Endodermal cell (in vitro differentiated cells): ENCODE measurements at regions not wholly inside any gene's neighbourhood (a gene's known extent, or its start where the extent isn't known, plus 50 kb on each side); places are given as distances from the start of the nearest gene placed in this dataset.

Experiments
- DNase-seq: peaks from one replicate; pipeline ENCODE4 v3.0.0-alpha.2; 2017
- H3K27ac ChIP-seq: 2 replicates; pipeline ENCODE4 v1.5.1; 2013; ENCODE audit warnings: mild to moderate bottlenecking, low read depth, low read length, moderate library complexity
- H3K27me3 ChIP-seq: 2 replicates; pipeline ENCODE4 v1.6.1; 2013; ENCODE audit warnings: mild to moderate bottlenecking, low read length, moderate library complexity; ENCODE audit not compliant: insufficient read depth, control insufficient read depth, poor library complexity, severe bottlenecking
- H3K36me3 ChIP-seq: 2 replicates; pipeline ENCODE4 v1.7.0; 2013; ENCODE audit warnings: mild to moderate bottlenecking, low read length, moderate library complexity; ENCODE audit not compliant: control insufficient read depth, insufficient read depth
- H3K4me1 ChIP-seq: one replicate; pipeline ENCODE4 v1.7.0; 2013; ENCODE audit warnings: low read length; ENCODE audit not compliant: control insufficient read depth, insufficient read depth
- H3K4me3 ChIP-seq: 2 replicates; pipeline ENCODE4 v1.5.1; 2013; ENCODE audit warnings: mild to moderate bottlenecking, low read length, moderate library complexity
- H3K9ac ChIP-seq: 2 replicates; pipeline ENCODE4 v1.6.1; 2013; ENCODE audit warnings: mild to moderate bottlenecking, low read length, moderate library complexity; ENCODE audit not compliant: poor library complexity, severe bottlenecking; ENCODE audit errors: extremely low read depth
- H3K9me3 ChIP-seq: 2 replicates; pipeline ENCODE4 v1.6.1; 2013; ENCODE audit warnings: mild to moderate bottlenecking, low read length, moderate library complexity; ENCODE audit not compliant: control insufficient read depth
- H3K27ac Mint-ChIP-seq: 2 replicates; pipeline ENCODE4 v1.8.0; 2020; ENCODE audit warnings: mixed read lengths
- H3K27me3 Mint-ChIP-seq: 2 replicates; pipeline ENCODE4 v1.8.0; 2021; ENCODE audit warnings: mild to moderate bottlenecking, mixed read lengths; ENCODE audit not compliant: insufficient read depth
- H3K36me3 Mint-ChIP-seq: 2 replicates; pipeline ENCODE4 v1.8.0; 2020; ENCODE audit warnings: low read depth, mixed read lengths
- H3K4me1 Mint-ChIP-seq: 2 replicates; pipeline ENCODE4 v1.8.0; 2020; ENCODE audit warnings: mixed read lengths
- H3K4me3 Mint-ChIP-seq: 2 replicates; pipeline ENCODE4 v1.8.0; 2020; ENCODE audit warnings: mild to moderate bottlenecking, moderate library complexity, mixed read lengths
- H3K9me3 Mint-ChIP-seq: 2 replicates; pipeline ENCODE4 v1.8.0; 2020; ENCODE audit warnings: mild to moderate bottlenecking, mixed read lengths
- CTCF ChIP-seq: fragments of 200-600 bp; sonication (generic); conservative IDR thresholded peaks from 2 replicates; pipeline ENCODE4 v1.5.0; 2021; ENCODE audit warnings: antibody characterized with exemption, mild to moderate bottlenecking
- WGBS, 2 experiments: methylation state at CpG; one replicate each; pipeline versions ENCODE4 v1.1.5 to v1.1.7; 2013; ENCODE audit warnings: missing lambda C conversion rate in 2 of 2, mixed read lengths in 1 of 2; ENCODE audit not compliant: insufficient coverage in 1 of 2, insufficient read length in 1 of 2; 5-methylcytosine and 5-hydroxymethylcytosine counted together

GRCh38 chr4:180059216-180059881 is 2183.9 kb upstream of the TENM3 start:
- peak; percentile 84 for DNase-seq
- peaks cover 14% of the 10 kb centered on the region for H3K4me1 Mint-ChIP-seq
- Histone ChIP-seq H3K9ac (peak overlapping the region; percentile 34), H3K4me1 (no peaks in the 10 kb centered on the region), H3K27me3 (peaks cover 30% of the 10 kb centered on the region), H3K36me3 (no peaks in the 10 kb centered on the region), H3K27ac (no peak overlapping the region), H3K4me3 (peak overlapping the region; percentile 93), H3K9me3 (no peaks in the 10 kb centered on the region)
- no peaks in the 10 kb centered on the region for H3K9me3 Mint-ChIP-seq
- H3K4me3 Mint-ChIP-seq = peak overlapping the region; percentile 87
- no peak for TF ChIP-seq CTCF
- no peak overlapping the region for H3K27ac Mint-ChIP-seq
- H3K36me3 Mint-ChIP-seq = no peaks in the 10 kb centered on the region
- 0% methylated on average over 5 to 44 of the region's 44 CpGs for WGBS, 2 experiments
- peaks cover 35% of the 10 kb centered on the region for H3K27me3 Mint-ChIP-seq

DNA sequence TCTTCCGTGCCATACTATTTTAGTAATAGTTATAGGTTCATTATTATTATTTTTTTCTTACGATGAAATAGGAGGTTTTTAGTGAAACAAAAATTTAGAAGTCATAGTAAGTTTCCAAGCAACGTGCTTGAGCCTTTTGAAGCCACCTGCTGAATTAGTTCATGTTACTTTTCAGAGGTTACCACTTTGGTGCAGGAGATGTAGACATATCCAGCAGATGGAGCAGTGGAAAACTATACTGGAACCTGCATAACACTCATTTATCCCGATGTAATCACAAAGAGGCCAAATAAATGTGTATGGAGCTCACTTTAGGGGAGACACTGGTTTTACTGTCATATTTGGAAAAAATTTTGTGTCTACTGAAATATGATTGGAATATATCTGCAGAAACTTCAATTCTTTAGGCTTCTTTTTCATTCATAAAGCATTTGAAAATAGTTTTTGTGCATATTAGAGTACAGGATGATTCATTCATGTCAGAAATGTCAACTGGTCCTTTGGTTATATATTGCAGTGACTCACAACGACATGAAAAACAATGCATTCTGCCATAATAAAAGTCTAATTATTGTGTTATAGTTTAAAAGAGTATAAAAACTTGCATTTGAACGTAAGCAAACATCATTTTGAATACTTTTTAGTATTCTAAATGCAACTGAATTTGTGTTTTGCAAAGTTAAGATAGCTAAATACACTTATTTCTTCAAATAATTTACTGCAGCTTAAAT is 2182.9 kb upstream of the TENM3 start:
- Mint-ChIP-seq H3K27ac (no peak overlapping the region), H3K4me3 (peak overlapping the region; percentile 87), H3K27me3 (peaks cover 35% of the 10 kb centered on the region), H3K4me1 (peaks cover 14% of the 10 kb centered on the region), H3K9me3 (no peaks in the 10 kb centered on the region), H3K36me3 (no peaks in the 10 kb centered on the region)
- Histone ChIP-seq H3K27me3 (peaks cover 30% of the 10 kb centered on the region), H3K36me3 (no peaks in the 10 kb centered on the region), H3K9me3 (no peaks in the 10 kb centered on the region), H3K27ac (no peak overlapping the region), H3K9ac (no peak overlapping the region), H3K4me1 (no peaks in the 10 kb centered on the region), H3K4me3 (peak overlapping the region; percentile 93)
- DNase-seq = no peak
- 9% methylated on average over 4 of the region's 6 CpGs; no CpG with 5 or more reads in 1 of the 2 experiments for WGBS, 2 experiments
- peak; percentile 63 for TF ChIP-seq CTCF

DNA sequence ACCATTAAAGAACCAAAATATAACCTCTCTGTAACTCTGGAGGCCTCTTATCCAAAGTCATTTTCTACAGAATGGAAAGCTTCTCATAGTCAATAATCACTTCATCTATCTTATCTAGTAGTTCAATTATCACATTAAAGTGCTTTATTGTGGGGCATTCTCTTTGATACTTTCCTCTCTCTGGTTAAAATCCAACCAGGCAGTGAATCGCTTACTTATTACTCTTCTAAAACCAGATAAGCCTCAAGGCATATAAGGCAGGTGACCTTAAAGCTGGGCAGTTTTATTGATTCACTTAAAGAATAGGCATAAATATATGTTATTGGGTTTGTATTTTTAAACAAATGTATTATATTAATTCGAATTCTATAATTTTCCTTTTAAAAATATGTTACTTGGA is 2162.1 kb upstream of the TENM3 start:
- H3K9ac ChIP-seq = no peak overlapping the region
- peaks cover 35% of the 10 kb centered on the region for H3K4me1 Mint-ChIP-seq
- no peaks in the 10 kb centered on the region for H3K36me3 Mint-ChIP-seq
- DNase-seq = no peak
- no peaks in the 10 kb centered on the region for H3K9me3 ChIP-seq
- H3K27ac Mint-ChIP-seq = no peak overlapping the region
- H3K27me3 ChIP-seq = no peaks in the 10 kb centered on the region
- H3K4me1 ChIP-seq = peaks cover 9% of the 10 kb centered on the region
- H3K9me3 Mint-ChIP-seq = no peaks in the 10 kb centered on the region
- TF ChIP-seq CTCF = no peak
- WGBS, 2 experiments = 64% methylated on average over 2 of the region's 2 CpGs; no CpG with 5 or more reads in 1 of the 2 experiments
- H3K27ac ChIP-seq = no peak overlapping the region
- H3K27me3 Mint-ChIP-seq = no peaks in the 10 kb centered on the region
- H3K36me3 ChIP-seq = no peaks in the 10 kb centered on the region
- H3K4me3 Mint-ChIP-seq = peak overlapping the region; percentile 24
- H3K4me3 ChIP-seq = peak overlapping the region; percentile 61
